ENCODE measurements at regions not wholly inside any gene's neighbourhood (a gene's known extent, or its start where the extent isn't known, plus 50 kb on each side); places are given as distances from the start of the nearest gene placed in this dataset.

DNA sequence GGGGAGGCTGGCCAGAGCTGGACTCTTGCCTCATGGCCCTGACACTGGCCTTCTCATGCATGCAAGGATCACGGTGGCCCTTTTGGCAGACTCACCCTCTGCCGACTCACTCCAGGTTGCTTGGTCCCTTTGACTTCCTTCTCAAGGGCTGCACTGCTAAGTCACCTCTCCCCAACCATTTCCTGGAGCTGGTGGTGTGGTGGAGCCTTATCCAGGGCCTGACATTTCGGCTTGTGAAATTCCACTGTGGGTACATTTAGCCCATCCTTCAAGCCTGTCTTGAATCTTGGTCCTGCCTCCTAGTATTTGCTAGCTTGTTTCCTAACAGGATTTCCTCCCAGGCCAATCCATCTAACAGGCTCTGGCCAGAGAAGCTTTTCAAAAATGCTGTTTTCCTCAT is 52.6 kb upstream of the JUN start:
- H3K27me3 Mint-ChIP-seq (ENCODE audit: low read depth) = no peaks in the 10 kb centered on the region
- no peak overlapping the region for H3K4me3 Mint-ChIP-seq (ENCODE audit: unreplicated experiment)
- H3K36me3 Mint-ChIP-seq (ENCODE audit: low read depth) = no peaks in the 10 kb centered on the region
- H3K9me3 Mint-ChIP-seq (ENCODE audit: low read depth) = no peaks in the 10 kb centered on the region
- TF ChIP-seq, protein P1, sequence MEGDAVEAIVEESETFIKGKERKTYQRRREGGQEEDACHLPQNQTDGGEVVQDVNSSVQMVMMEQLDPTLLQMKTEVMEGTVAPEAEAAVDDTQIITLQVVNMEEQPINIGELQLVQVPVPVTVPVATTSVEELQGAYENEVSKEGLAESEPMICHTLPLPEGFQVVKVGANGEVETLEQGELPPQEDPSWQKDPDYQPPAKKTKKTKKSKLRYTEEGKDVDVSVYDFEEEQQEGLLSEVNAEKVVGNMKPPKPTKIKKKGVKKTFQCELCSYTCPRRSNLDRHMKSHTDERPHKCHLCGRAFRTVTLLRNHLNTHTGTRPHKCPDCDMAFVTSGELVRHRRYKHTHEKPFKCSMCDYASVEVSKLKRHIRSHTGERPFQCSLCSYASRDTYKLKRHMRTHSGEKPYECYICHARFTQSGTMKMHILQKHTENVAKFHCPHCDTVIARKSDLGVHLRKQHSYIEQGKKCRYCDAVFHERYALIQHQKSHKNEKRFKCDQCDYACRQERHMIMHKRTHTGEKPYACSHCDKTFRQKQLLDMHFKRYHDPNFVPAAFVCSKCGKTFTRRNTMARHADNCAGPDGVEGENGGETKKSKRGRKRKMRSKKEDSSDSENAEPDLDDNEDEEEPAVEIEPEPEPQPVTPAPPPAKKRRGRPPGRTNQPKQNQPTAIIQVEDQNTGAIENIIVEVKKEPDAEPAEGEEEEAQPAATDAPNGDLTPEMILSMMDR (IDR thresholded peaks at IDR 0.05) = no peak
- no peak for DNase-seq (ENCODE audit: low spot score)
- H3K27ac Mint-ChIP-seq (ENCODE audit: unreplicated experiment) = no peak overlapping the region
- peaks cover 4% of the 10 kb centered on the region for H3K4me1 Mint-ChIP-seq (ENCODE audit: low read depth)

DNA sequence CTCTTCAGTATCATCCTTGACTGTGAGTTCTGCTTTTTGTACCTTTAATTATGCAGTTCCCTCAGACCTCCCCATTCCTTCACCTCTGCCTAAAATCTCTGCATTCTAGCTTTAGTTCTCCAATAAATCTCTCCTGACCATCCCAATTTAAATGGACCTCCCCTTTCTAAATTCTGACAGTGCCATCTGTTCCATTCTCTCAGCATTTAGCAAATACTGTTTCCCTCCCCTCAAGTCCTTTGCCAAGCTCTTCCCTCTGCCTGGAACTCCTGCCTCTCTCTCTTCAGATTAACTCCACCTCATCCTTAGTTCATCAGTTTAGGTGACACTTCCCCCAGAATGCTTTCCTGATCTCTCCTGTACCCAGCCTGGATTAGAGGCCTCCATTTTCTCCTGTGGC is 54.0 kb upstream of the JUN start:
- H3K27me3 Mint-ChIP-seq (ENCODE audit: low read depth) = no peaks in the 10 kb centered on the region
- no peak for DNase-seq (ENCODE audit: low spot score)
- TF ChIP-seq, protein P1 (IDR thresholded peaks at IDR 0.05) = no peak
- H3K9me3 Mint-ChIP-seq (ENCODE audit: low read depth) = no peaks in the 10 kb centered on the region
- no peak overlapping the region for H3K4me3 Mint-ChIP-seq (ENCODE audit: unreplicated experiment)
- H3K27ac Mint-ChIP-seq (ENCODE audit: unreplicated experiment) = no peak overlapping the region
- no peaks in the 10 kb centered on the region for H3K36me3 Mint-ChIP-seq (ENCODE audit: low read depth)
- H3K4me1 Mint-ChIP-seq (ENCODE audit: low read depth) = peaks cover 4% of the 10 kb centered on the region

DNA sequence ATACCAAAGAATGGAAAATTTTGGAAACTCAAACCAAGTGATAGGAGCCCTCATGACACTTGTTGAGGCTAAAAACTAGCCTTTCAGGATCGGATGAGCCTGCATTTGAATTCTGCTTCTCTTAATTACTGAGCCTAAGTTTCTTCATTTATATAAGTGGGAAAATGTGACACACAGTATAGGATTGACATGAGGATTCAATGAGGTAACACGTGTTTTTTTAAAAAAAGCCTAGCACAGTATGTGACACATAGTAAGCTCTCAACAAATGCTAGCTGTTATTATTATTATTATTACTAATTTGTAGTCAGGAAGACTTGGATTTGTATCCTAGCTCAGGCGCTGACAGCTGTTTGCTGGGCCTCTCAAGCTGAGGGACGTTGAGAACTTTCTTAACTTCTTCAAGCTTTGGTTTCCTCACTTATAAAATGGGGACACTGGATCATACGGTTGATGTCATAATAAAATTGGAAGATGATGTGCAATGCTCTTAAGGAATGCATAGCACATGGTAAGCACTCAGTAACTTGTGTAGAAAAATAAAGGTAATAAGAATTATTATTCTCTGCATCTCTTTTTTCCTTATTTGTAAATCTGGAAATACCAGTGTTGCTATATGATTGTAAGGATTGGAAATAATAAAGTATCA is 55.4 kb upstream of the JUN start:
- no peak for DNase-seq (ENCODE audit: low spot score)
- H3K36me3 Mint-ChIP-seq (ENCODE audit: low read depth) = no peaks in the 10 kb centered on the region
- TF ChIP-seq, protein P1 (IDR thresholded peaks at IDR 0.05) = no peak
- H3K27me3 Mint-ChIP-seq (ENCODE audit: low read depth) = no peaks in the 10 kb centered on the region
- no peaks in the 10 kb centered on the region for H3K9me3 Mint-ChIP-seq (ENCODE audit: low read depth)
- peaks cover 4% of the 10 kb centered on the region for H3K4me1 Mint-ChIP-seq (ENCODE audit: low read depth)
- no peak overlapping the region for H3K4me3 Mint-ChIP-seq (ENCODE audit: unreplicated experiment)
- no peak overlapping the region for H3K27ac Mint-ChIP-seq (ENCODE audit: unreplicated experiment)

- Mint-ChIP-seq H3K4me1 (ENCODE audit: low read depth) (peaks cover 4% of the 10 kb centered on the region), H3K27me3 (ENCODE audit: low read depth) (no peaks in the 10 kb centered on the region), H3K4me3 (ENCODE audit: unreplicated experiment) (no peak overlapping the region), H3K36me3 (ENCODE audit: low read depth) (no peaks in the 10 kb centered on the region), H3K27ac (ENCODE audit: unreplicated experiment) (no peak overlapping the region), H3K9me3 (ENCODE audit: low read depth) (no peaks in the 10 kb centered on the region)
- TF ChIP-seq, protein P1 (IDR thresholded peaks at IDR 0.05) = no peak
- no peak for DNase-seq (ENCODE audit: low spot score)
These were observed 56.3 kb upstream of the JUN start for GRCh38 chr1:58839846-58840835.

DNA sequence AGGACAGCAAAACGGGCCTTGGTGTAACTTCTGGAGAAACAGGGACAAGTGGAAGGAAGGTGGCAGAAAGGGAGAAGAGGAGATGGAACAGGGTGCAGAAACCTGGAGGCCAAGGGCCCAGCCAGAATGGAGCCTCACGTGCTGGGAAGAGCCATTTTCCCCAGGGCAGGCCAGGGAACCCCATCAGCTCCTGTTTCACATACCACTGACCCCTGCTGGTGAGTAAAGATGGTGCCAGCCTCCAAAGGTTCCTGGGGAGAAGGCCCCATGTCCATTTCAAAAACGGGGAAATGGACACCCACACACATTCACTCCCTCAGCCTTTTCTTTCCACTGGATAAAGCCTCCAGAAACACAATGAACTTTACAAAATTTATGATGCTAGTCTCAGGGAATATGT is 57.6 kb upstream of the JUN start:
- no peak for DNase-seq (ENCODE audit: low spot score)
- H3K27me3 Mint-ChIP-seq (ENCODE audit: low read depth) = no peaks in the 10 kb centered on the region

More for the DNA sequence above, 57.6 kb upstream of the JUN start:
- Mint-ChIP-seq H3K4me3 (ENCODE audit: unreplicated experiment) (no peak overlapping the region), H3K9me3 (ENCODE audit: low read depth) (no peaks in the 10 kb centered on the region), H3K36me3 (ENCODE audit: low read depth) (no peaks in the 10 kb centered on the region), H3K27ac (ENCODE audit: unreplicated experiment) (no peak overlapping the region), H3K4me1 (ENCODE audit: low read depth) (peaks cover 4% of the 10 kb centered on the region)
- TF ChIP-seq, protein P1 (IDR thresholded peaks at IDR 0.05) = peak; percentile 53
